ENCODE measurements at regions not wholly inside any gene's neighbourhood (a gene's known extent, or its start where the extent isn't known, plus 50 kb on each side); places are given as distances from the start of the nearest gene placed in this dataset.

DNA sequence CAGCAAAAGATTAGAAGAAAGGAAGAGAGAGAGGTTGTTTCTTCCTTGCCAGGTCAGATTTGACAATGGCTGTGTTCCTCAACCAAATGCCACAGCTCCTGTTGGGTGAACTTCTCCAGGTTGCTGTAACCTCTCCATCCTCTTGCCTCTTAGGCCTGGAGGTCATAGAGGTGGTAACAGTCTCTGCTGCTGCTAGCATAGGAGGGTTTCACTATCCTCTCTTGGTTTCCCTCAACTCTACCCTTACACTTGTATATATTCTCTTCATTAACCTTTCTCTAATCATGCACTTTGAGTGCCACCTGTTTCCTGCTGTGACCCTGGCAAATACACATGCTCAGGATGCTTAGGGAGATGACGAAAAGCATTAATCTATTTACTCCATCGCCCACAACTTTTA lies 67.7 kb upstream of the HIF1A start:
- no TSS peak for BruUV-seq (replicated peaks)

DNA sequence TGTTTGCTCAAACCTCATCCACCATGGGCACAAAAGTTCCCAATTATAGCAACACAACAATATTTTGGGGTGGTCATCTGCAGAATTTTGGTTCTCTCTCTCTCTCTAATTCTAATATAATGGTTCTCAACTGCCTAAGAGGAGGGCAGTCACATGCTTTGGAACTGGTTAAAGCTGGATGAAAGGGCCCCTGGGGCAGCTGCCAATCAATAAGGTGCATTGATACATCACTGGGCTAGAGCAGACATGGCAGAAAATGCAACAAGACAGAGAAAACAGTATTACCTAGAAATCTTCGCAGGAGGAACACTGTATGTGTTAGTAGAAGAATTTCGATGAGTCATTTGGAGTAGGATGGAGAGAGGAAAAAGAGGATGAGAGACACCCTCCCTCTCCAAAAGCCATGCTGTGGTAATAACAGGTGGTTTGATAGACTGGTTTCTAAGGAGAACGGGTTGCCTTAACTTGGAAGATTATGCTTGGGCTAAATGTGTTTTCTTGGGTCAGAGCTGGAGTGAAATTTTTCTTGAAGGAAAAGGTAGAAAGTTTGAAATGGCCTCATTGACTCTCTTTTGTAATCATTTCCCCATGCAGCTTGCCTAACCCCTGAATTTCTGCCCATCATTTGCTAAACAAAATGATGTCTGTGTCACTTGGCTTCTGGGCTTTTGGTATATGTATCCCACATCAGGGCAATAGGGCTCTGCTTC lies 67.1 kb upstream of the HIF1A start:
- TF ChIP-seq, protein P1, sequence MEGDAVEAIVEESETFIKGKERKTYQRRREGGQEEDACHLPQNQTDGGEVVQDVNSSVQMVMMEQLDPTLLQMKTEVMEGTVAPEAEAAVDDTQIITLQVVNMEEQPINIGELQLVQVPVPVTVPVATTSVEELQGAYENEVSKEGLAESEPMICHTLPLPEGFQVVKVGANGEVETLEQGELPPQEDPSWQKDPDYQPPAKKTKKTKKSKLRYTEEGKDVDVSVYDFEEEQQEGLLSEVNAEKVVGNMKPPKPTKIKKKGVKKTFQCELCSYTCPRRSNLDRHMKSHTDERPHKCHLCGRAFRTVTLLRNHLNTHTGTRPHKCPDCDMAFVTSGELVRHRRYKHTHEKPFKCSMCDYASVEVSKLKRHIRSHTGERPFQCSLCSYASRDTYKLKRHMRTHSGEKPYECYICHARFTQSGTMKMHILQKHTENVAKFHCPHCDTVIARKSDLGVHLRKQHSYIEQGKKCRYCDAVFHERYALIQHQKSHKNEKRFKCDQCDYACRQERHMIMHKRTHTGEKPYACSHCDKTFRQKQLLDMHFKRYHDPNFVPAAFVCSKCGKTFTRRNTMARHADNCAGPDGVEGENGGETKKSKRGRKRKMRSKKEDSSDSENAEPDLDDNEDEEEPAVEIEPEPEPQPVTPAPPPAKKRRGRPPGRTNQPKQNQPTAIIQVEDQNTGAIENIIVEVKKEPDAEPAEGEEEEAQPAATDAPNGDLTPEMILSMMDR (IDR thresholded peaks at IDR 0.05; ENCODE audit: unreplicated experiment), result no peak
- Mint-ChIP-seq H3K9me3 (ENCODE audit: unreplicated experiment) (no peaks in the 10 kb centered on the region), H3K4me3 (ENCODE audit: unreplicated experiment) (no peak overlapping the region), H3K36me3 (ENCODE audit: insufficient read depth, unreplicated experiment) (no peaks in the 10 kb centered on the region), H3K27ac (ENCODE audit: low read depth, unreplicated experiment) (no peak overlapping the region), H3K27me3 (ENCODE audit: insufficient read depth, unreplicated experiment) (no peaks in the 10 kb centered on the region), H3K4me1 (ENCODE audit: insufficient read depth, unreplicated experiment) (peaks cover 13% of the 10 kb centered on the region)
- ChIA-PET POLR2A (interaction anchor here (0.6 to 0.8 kb wide), 2 partner anchors 9 to 14 kb away, joined by 3 read pairs; no protein-coding TSS in a partner anchor), CTCF (no interaction called here)
- no TSS peak for BruUV-seq (replicated peaks)
- intact Hi-C loops (cut with micrococcal nuclease), result no loop called here
- DNase-seq (ENCODE audit: unreplicated experiment), result no peak

More for the DNA sequence above, 67.7 kb upstream of the HIF1A start:
- Mint-ChIP-seq H3K9me3 (ENCODE audit: unreplicated experiment) (no peaks in the 10 kb centered on the region), H3K27me3 (ENCODE audit: insufficient read depth, unreplicated experiment) (no peaks in the 10 kb centered on the region), H3K4me1 (ENCODE audit: insufficient read depth, unreplicated experiment) (peaks cover 13% of the 10 kb centered on the region), H3K4me3 (ENCODE audit: unreplicated experiment) (no peak overlapping the region), H3K36me3 (ENCODE audit: insufficient read depth, unreplicated experiment) (no peaks in the 10 kb centered on the region), H3K27ac (ENCODE audit: low read depth, unreplicated experiment) (no peak overlapping the region)
- TF ChIP-seq, protein P1 (IDR thresholded peaks at IDR 0.05; ENCODE audit: unreplicated experiment), result no peak
- intact Hi-C loops (cut with micrococcal nuclease), result no loop called here
- no peak for DNase-seq (ENCODE audit: unreplicated experiment)
- CTCF ChIA-PET, result no interaction called here
- POLR2A ChIA-PET, result no interaction called here

DNA sequence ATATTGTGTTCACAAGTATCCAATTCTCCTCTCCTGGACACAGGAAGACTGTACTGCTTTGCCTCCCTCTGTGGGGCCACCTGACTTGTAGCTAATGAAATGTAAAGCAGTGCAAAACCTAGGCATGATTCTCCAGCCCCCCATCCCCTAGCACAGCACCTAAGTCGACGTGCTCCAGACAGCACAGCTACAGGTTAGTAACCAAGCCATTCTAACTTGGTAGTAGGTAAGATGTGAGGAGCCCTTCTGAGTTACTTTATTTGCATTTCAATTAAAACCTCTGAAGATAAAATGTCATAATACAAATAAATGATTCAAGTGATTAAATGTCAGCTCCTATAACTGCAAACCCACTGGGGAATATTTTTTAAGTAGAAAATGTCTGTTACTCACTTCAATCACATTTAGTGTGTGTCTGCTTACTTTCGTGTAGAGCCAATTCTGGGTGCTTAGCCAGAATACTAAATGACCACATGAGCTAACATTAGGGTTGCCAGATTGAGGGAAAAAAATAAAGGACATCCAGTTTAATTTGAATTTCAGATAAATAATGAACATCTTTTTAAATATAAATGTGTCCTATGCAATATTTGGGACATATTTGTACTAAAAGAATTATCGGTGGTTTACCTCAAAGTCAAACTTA lies 64.8 kb upstream of the HIF1A start:
- TF ChIP-seq, protein P1 (IDR thresholded peaks at IDR 0.05; ENCODE audit: unreplicated experiment), result no peak
- no peaks in the 10 kb centered on the region for H3K27me3 Mint-ChIP-seq (ENCODE audit: insufficient read depth, unreplicated experiment)
- H3K4me1 Mint-ChIP-seq (ENCODE audit: insufficient read depth, unreplicated experiment), result peaks cover 6% of the 10 kb centered on the region
- no peak overlapping the region for H3K27ac Mint-ChIP-seq (ENCODE audit: low read depth, unreplicated experiment)
- no peaks in the 10 kb centered on the region for H3K9me3 Mint-ChIP-seq (ENCODE audit: unreplicated experiment)
- DNase-seq (ENCODE audit: unreplicated experiment), result no peak
- ChIA-PET CTCF (interaction anchor here (1.4 kb wide), 1 partner anchor 10 kb away, joined by 5 read pairs; no protein-coding TSS in a partner anchor), POLR2A (interaction anchor here (1.5 to 1.7 kb wide), 2 partner anchors 10 to 60 kb away, joined by 5 to 7 read pairs; no protein-coding TSS in a partner anchor)
- BruUV-seq (replicated peaks), result no TSS peak
- no peak overlapping the region for H3K4me3 Mint-ChIP-seq (ENCODE audit: unreplicated experiment)
- intact Hi-C loops (cut with micrococcal nuclease), result no loop called here
- no peaks in the 10 kb centered on the region for H3K36me3 Mint-ChIP-seq (ENCODE audit: insufficient read depth, unreplicated experiment)

DNA sequence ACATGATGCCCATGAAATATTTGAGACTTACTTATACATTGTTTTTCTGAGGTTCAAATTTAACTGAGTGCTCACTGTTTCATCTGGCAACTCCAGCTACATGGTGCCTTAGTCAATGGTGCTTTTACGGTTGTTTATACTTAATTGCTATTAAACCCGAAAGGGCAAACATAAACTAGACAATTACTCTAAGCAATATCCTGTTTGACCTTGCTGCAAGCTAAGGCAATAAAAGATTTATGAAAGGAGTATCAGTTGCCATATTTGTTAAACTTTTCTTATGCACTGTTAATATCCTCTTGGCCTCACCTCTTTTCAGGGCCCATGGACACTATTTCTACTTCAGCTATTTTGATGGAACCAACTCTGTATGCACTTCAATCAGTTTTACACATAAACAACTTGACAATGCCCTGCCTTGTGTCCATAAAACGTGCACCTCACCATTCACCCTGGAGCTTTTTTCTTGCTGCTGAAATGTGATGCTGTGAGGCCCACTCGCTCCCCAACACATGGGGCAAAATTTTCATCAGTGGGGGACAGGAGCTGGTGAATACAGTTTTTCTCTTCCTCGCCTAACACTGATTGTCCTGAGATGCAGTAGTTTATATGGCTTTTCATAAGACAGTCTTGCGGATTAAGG lies 64.1 kb upstream of the HIF1A start:
- ChIA-PET POLR2A (interaction anchor here (1.7 kb wide), 1 partner anchor 11 kb away, joined by 5 read pairs; no protein-coding TSS in a partner anchor), CTCF (interaction anchor here (0.7 kb wide), 1 partner anchor 120 kb away, joined by 4 read pairs; no protein-coding TSS in a partner anchor)
- intact Hi-C loops (cut with micrococcal nuclease), result no loop called here

More for the DNA sequence above, 64.1 kb upstream of the HIF1A start:
- no peak for DNase-seq (ENCODE audit: unreplicated experiment)
- H3K27ac Mint-ChIP-seq (ENCODE audit: low read depth, unreplicated experiment), result no peak overlapping the region
- no peak overlapping the region for H3K4me3 Mint-ChIP-seq (ENCODE audit: unreplicated experiment)
- no peaks in the 10 kb centered on the region for H3K27me3 Mint-ChIP-seq (ENCODE audit: insufficient read depth, unreplicated experiment)
- peaks cover 6% of the 10 kb centered on the region for H3K9me3 Mint-ChIP-seq (ENCODE audit: unreplicated experiment)
- peaks cover 6% of the 10 kb centered on the region for H3K4me1 Mint-ChIP-seq (ENCODE audit: insufficient read depth, unreplicated experiment)
- H3K36me3 Mint-ChIP-seq (ENCODE audit: insufficient read depth, unreplicated experiment), result peaks cover 5% of the 10 kb centered on the region
- TF ChIP-seq, protein P1 (IDR thresholded peaks at IDR 0.05; ENCODE audit: unreplicated experiment), result no peak
- BruUV-seq (replicated peaks), result no TSS peak

Measured in MCF 10A (cell line).